HG02588 (cell line): ENCODE measurements at regions not wholly inside any gene's neighbourhood (a gene's known extent, or its start where the extent isn't known, plus 50 kb on each side); places are given as distances from the start of the nearest gene placed in this dataset.
"Not testable (repeated sequence)": the region's sequence is repeated elsewhere in the genome, so short reads cannot be mapped to it uniquely, and the experiment has no call there.

Source experiments
- ATAC-seq: cut with Tn5 transposase; IDR thresholded peaks from one replicate; pipeline ENCODE4 v1.9.1; 2021; ENCODE audit warnings: mild to moderate bottlenecking, moderate library complexity; ENCODE audit not compliant: unreplicated experiment

DNA sequence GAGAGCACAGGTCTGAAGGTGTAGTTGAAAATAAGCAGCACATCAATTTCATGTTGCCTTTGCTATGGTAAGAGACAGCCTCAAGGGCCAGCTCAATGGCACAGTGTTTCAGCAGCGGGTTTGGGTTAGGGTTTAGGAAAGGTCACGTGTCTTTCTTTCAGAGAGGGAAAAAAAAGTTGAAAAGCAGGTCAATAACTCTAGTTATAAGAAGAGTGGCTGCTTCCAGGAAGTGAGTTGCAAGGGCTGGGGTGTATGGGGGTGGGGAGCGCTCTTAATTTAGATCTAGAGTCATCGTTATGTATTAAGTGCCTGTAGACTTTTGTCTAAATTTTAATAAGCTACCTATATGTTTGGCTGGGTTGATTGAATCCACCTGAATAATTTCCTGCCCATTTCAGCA lies 118.5 kb upstream of the SPAG17 start:
- no peak for ATAC-seq

GRCh38 chr1:118303064-118303463 lies 118.0 kb upstream of the SPAG17 start:
- no peak for ATAC-seq

- ATAC-seq, result no peak
These were observed 117.1 kb upstream of the SPAG17 start for GRCh38 chr1:118302145-118302544.

DNA sequence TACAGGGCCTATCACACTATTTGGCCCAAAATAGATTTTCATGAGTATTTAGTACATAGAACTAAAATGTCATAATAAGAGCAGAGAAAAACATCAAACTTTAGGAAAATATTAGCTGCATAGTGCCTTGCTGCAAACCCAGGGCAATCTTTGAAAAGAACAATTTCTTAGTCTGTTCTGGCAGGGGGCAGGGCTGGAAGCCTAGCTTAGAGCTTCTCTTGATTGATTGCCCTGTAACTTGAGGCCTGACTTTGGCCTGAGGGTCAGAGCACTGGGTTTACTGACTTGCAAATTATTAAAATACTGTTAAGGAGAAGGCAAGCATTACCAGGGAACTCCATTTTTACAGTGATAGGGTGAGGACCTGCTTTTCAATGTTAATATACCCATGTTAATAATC lies 115.8 kb upstream of the SPAG17 start:
- no peak for ATAC-seq

DNA sequence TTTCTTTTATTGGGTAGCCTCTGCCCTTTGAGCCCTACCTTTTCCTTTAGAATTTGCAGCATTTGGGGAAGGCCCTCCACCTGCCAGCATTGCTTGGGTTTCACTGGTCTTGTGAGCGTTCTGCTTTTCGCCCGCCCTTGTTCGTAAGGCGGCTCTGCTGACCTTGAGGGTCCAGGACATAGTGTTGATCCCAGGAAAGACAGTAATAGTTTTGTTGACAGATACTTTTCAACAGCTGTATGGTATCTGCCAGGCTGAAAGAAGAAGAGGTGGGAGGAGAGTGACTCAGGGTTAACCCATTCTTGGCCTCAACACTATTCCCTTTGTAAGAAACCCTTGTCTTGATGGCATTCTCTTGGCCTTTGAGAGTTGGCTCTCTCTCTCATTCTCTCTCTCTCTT lies 113.4 kb upstream of the SPAG17 start:
- ATAC-seq, result no peak

DNA sequence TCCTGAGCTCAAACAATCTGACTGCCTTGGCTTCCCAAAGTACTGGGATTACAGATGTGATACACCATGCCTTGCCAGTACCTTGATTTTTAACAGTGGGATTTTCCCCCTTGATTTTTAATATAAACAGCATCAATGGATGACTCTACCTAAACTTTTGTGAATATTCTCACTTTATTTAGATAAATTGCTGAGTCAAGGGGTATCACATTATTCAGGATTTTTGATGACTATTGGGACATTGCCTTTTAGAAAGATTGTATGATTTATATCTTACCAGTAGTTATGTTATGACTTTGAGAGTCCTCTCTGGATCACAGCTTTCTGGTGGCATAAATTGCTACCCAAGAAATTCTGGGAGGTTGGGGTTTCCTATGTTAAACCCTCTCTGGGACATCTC lies 112.5 kb upstream of the SPAG17 start:
- no peak for ATAC-seq

- ATAC-seq, result no peak
These were observed 110.0 kb upstream of the SPAG17 start for GRCh38 chr1:118294875-118295642.

- no peak for ATAC-seq
These were observed 106.6 kb upstream of the SPAG17 start for GRCh38 chr1:118291661-118292060.

DNA sequence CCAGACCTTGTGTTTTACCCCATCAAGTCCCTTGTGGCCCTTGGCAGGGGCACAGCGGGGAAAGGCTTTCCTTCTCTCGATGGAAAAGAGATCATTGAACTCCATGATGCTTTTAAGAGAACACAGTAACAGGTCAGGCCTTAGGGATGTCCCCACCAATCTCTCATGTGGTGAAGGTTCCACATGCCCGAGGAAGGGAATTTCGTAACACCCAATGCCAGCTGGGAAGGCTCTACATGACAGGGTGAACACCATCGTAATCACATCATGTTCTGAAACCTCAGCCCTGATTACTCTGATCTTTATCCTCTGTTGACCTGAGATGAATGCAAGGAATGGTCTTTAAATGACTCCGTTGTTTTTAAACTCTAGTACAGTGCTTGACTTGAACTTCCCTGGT lies 105.5 kb upstream of the SPAG17 start:
- no peak for ATAC-seq

DNA sequence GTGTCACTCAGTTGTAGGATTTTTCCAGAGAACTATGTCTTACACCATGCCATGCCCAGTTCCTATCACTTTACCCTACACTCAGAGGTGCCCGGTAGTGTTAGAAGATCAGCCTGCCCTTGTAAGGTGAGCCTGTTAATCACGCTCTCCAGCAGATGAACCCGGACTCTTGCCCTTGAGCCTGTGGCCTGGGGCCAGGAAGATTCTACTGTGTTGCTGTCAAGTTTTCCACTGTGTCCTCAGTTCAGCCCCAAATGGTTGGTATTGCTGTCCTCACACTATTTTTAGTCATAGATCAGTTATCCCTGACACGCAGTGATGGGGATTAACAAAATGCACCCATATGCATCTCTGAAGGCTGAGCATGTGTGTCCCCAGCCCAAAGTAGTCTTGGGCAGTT lies 105.0 kb upstream of the SPAG17 start:
- ATAC-seq, result no peak

DNA sequence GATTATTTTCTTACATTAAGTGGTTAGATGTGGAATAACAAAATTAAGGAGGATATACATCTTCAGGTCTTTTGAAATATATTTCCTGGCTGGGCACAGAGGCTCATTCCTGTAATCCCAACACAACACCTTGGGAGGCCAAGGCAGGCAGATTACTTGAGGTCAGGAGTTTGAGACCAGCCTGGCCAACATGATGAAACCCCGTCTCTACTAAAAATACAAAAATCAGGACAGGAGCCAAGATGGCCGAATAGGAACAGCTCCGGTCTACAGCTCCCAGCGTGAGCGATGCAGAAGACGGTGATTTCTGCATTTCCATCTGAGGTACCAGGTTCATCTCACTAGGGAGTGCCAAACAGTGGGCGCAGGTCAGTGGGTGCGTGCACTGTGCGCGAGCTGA lies 95.6 kb upstream of the SPAG17 start:
- ATAC-seq, result not testable (repeated sequence)

GRCh38 chr1:118275472-118276115 lies 90.6 kb upstream of the SPAG17 start:
- no peak for ATAC-seq

GRCh38 chr1:118272884-118273283 lies 87.9 kb upstream of the SPAG17 start:
- no peak for ATAC-seq

- no peak for ATAC-seq
These were observed 86.9 kb upstream of the SPAG17 start for GRCh38 chr1:118271883-118272282.

- ATAC-seq, result no peak
These were observed 84.6 kb upstream of the SPAG17 start for GRCh38 chr1:118269598-118269997.

DNA sequence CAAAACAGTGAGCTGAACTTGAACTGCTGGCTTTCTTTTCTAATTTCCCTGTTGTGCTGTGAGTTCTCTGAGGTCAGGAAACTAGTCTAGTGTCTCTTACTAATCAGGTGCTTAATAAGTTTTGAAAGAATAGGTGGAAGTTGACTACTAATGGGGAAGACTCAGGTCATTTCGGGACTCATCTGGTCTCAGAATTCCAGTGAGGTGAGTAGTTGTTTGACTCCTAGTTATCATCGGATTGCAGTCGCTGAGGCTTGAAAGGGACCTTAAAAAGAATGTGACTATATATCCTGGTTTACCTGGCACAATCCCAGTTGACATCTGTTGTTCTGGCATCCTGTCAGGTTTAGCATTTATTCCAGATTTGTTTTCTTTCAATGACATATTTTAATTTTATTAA lies 81.4 kb upstream of the SPAG17 start:
- no peak for ATAC-seq

DNA sequence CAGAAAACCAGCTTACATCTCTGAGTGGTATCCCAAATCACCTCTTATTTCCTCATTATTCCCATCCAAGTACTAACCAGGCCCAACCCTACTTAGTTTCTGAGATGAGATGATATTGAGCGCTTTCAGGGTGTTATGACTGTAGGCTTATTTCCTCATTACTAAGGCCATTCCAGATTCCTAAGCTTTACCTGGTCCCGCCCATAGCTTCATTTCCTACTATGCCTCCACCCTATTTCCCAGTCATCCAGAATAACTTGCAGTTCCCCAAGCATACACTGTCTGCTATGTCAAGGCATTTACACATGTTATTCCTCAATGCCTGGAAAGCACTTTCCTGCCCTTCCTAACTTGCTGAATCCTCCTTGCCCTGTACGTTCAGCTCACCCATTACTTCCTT lies 79.3 kb upstream of the SPAG17 start:
- ATAC-seq, result no peak

GRCh38 chr1:118262865-118263264 lies 77.8 kb upstream of the SPAG17 start:
- ATAC-seq, result no peak

DNA sequence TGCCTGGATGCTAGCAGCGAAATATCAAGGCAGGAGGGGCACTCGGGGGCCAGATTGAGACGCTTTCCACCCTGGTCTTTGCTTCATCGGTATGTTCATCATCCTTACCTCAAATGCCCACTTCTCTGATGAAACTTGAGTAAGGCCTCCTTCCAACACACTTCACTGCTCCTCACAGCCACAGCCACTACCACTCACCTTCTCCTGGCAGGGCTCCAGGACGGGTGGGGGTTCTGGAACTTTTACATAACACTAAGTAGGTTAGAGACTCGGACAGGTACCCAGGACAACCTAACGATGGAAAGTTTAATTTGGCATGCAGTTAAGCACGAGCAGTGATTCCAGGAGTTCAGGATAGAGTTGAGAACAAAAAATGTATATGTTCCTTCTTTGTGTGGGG lies 73.9 kb upstream of the SPAG17 start:
- ATAC-seq, result no peak

DNA sequence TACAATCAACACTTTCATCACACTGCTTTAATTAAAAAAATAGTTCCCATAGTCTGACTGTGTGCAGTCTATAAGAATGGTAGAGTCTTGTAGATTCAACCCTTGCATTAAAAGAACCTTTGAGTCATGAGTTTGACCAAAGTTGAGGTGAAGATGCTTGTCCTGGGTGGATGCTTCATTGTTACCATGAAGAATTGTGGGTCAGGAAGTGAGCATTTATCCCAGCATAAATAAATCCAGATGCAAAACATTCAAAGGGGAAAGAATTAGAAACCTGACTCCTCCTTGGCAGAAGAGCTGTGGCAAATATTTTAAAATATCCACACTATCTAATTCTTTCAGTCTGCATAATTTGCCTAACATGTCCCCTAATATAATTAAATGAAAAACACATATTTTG lies 72.9 kb upstream of the SPAG17 start:
- no peak for ATAC-seq

GRCh38 chr1:118254491-118255425 lies 69.7 kb upstream of the SPAG17 start:
- no peak for ATAC-seq

DNA sequence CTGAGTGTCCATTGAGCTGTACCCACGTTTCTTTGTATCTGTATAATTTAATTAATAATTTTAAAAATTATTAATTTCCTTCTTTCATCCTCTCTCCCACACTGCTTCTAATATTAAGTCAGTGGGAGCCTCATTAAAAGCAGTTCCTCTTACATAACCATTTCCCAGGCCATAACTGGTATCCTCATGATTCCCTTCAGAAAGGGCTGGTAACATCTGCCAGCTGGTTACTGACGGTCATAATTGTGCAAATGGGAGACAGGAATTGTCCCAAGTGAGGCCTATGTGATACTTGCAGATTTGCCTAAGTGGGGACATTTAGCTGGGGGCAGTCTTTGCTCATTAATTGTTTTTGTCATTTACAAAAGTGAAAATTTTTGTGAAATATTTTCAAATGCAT lies 69.0 kb upstream of the SPAG17 start:
- ATAC-seq, result no peak
